GM12878 (cell line): ENCODE measurements at regions not wholly inside any gene's neighbourhood (a gene's known extent, or its start where the extent isn't known, plus 50 kb on each side); places are given as distances from the start of the nearest gene placed in this dataset.

Experiments
- ATF7 ChIP-seq: fragments of 450-650 bp; IDR thresholded peaks from 2 replicates; pipeline ENCODE4 v1.6.1; 2016; ENCODE audit warnings: low read depth, mild to moderate bottlenecking
- DPF2 ChIP-seq: fragments of 450-650 bp; IDR thresholded peaks from 2 replicates; pipeline ENCODE4 v1.6.1; 2017; ENCODE audit warnings: mild to moderate bottlenecking
- EGR1 ChIP-seq, 2 experiments: IDR thresholded peaks; 1 replicate in 1 of 2; 2 replicates in 1 of 2; pipeline ENCODE4 v1.6.1; 2011 to 2012; ENCODE audit warnings: low read depth in 2 of 2, low read length in 2 of 2, borderline replicate concordance in 1 of 2, mild to moderate bottlenecking in 1 of 2, moderate library complexity in 1 of 2
- ETV6 ChIP-seq, 2 experiments: fragments of 450-650 bp in 1 of 2; IDR thresholded peaks in 1 of 2; conservative IDR thresholded peaks in 1 of 2; 2 replicates each; pipeline ENCODE4 v1.6.1; 2014; ENCODE audit warnings: antibody characterized with exemption in 1 of 2, borderline replicate concordance in 1 of 2, low read depth in 1 of 2, mild to moderate bottlenecking in 1 of 2, moderate library complexity in 1 of 2
- EZH2 ChIP-seq: IDR thresholded peaks from 2 replicates; pipeline ENCODE4 v1.6.1; 2012; ENCODE audit warnings: low read depth, mild to moderate bottlenecking, control low read depth, inconsistent platforms, low read length, borderline replicate concordance; ENCODE audit not compliant: control insufficient read depth
- RFX5 ChIP-seq: IDR thresholded peaks from 2 replicates; pipeline ENCODE4 v1.6.1; 2011; ENCODE audit warnings: low read depth, low read length, improper control_type of control experiment
- SP1 ChIP-seq: IDR thresholded peaks from one replicate; pipeline ENCODE4 v1.6.1; 2011; ENCODE audit warnings: low read depth, low read length

GRCh38 chr6:99814230-99814928, 179.6 kb downstream of the MCHR2 start:
- TF ChIP-seq DPF2 = no peak
- TF ChIP-seq EZH2 = no peak
- no peak for TF ChIP-seq SP1
- TF ChIP-seq EGR1 (IDR thresholded peaks at IDR 0.05; ENCODE audit: borderline replicate concordance in 1 of 2, low read depth in 2 of 2, low read length in 2 of 2) = no peak
- no peak for TF ChIP-seq ETV6 (conservative IDR thresholded peaks at IDR 0.05 in 1 of 2, IDR thresholded peaks at IDR 0.05 in 1 of 2; ENCODE audit: borderline replicate concordance in 1 of 2, low read depth in 1 of 2)
- no peak for TF ChIP-seq ATF7
- TF ChIP-seq RFX5 = no peak
